ENCODE measurements at regions not wholly inside any gene's neighbourhood (a gene's known extent, or its start where the extent isn't known, plus 50 kb on each side); places are given as distances from the start of the nearest gene placed in this dataset.

GRCh38 chr14:86652526-86652925, 1122.6 kb downstream of the FLRT2 start:
- intact Hi-C loops (cut with micrococcal nuclease; ENCODE audit: unreplicated experiment) = no loop called here
- H3K9me3 ChIP-seq (ENCODE audit: insufficient read depth, low read depth) = no peaks in the 10 kb centered on the region
- no peaks in the 10 kb centered on the region for H4K20me1 ChIP-seq (ENCODE audit: insufficient read depth)
- H2AFZ ChIP-seq = no peak overlapping the region
- H3K4me2 ChIP-seq = no peak overlapping the region
- no peak overlapping the region for H3K4me3 ChIP-seq
- TF ChIP-seq EZH2 (IDR thresholded peaks at IDR 0.05; ENCODE audit: low read depth) = no peak
- no peaks in the 10 kb centered on the region for H3K79me2 ChIP-seq (ENCODE audit: low read depth)
- ChIA-PET CTCF (no interaction called here), POLR2A (ENCODE audit: unreplicated experiment) (interaction anchor here (0.6 kb wide), 1 partner anchor 113 kb away, joined by 7 read pairs; no protein-coding TSS in a partner anchor)
- H3K9me2 ChIP-seq (ENCODE audit: insufficient read depth) = no peaks in the 10 kb centered on the region
- no peaks in the 10 kb centered on the region for H3K27me3 ChIP-seq (ENCODE audit: insufficient read depth, low read depth)
- no peak for DNase-seq
- H3K36me3 ChIP-seq (ENCODE audit: low read depth) = no peaks in the 10 kb centered on the region
- no TSS peak for BruUV-seq (replicated peaks)
- H3K27ac ChIP-seq = no peak overlapping the region
- no peaks in the 10 kb centered on the region for H3K4me1 ChIP-seq (replicated peaks; ENCODE audit: insufficient read depth)
- no peaks in the 10 kb centered on the region for H3F3A ChIP-seq (ENCODE audit: insufficient read depth, low read depth)

GRCh38 chr14:86646696-86647690, 1117.0 kb downstream of the FLRT2 start:
- no peaks in the 10 kb centered on the region for H3K4me1 ChIP-seq (replicated peaks; ENCODE audit: insufficient read depth)
- H3K9me3 ChIP-seq (ENCODE audit: insufficient read depth, low read depth) = no peaks in the 10 kb centered on the region
- TF ChIP-seq, protein P1, sequence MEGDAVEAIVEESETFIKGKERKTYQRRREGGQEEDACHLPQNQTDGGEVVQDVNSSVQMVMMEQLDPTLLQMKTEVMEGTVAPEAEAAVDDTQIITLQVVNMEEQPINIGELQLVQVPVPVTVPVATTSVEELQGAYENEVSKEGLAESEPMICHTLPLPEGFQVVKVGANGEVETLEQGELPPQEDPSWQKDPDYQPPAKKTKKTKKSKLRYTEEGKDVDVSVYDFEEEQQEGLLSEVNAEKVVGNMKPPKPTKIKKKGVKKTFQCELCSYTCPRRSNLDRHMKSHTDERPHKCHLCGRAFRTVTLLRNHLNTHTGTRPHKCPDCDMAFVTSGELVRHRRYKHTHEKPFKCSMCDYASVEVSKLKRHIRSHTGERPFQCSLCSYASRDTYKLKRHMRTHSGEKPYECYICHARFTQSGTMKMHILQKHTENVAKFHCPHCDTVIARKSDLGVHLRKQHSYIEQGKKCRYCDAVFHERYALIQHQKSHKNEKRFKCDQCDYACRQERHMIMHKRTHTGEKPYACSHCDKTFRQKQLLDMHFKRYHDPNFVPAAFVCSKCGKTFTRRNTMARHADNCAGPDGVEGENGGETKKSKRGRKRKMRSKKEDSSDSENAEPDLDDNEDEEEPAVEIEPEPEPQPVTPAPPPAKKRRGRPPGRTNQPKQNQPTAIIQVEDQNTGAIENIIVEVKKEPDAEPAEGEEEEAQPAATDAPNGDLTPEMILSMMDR (conservative IDR thresholded peaks at IDR 0.05) = no peak; the same call in 1 of the 2 replicates
- TF ChIP-seq EZH2 (IDR thresholded peaks at IDR 0.05; ENCODE audit: low read depth) = no peak
- ChIA-PET CTCF (no interaction called here), POLR2A (ENCODE audit: unreplicated experiment) (no interaction called here)
- no peak overlapping the region for H3K27ac ChIP-seq
- H4K20me1 ChIP-seq (ENCODE audit: insufficient read depth) = no peaks in the 10 kb centered on the region
- H3K36me3 ChIP-seq (ENCODE audit: low read depth) = no peaks in the 10 kb centered on the region
- no peaks in the 10 kb centered on the region for H3F3A ChIP-seq (ENCODE audit: insufficient read depth, low read depth)
- intact Hi-C loops (cut with micrococcal nuclease; ENCODE audit: unreplicated experiment) = no loop called here
- H3K9me2 ChIP-seq (ENCODE audit: insufficient read depth) = no peaks in the 10 kb centered on the region
- H3K79me2 ChIP-seq (ENCODE audit: low read depth) = no peaks in the 10 kb centered on the region
- DNase-seq = no peak
- H2AFZ ChIP-seq = no peak overlapping the region
- H3K4me3 ChIP-seq = no peak overlapping the region
- H3K27me3 ChIP-seq (ENCODE audit: insufficient read depth, low read depth) = no peaks in the 10 kb centered on the region
- no TSS peak for BruUV-seq (replicated peaks)
- no peak overlapping the region for H3K4me2 ChIP-seq

GRCh38 chr14:86646125-86646524, 1116.2 kb downstream of the FLRT2 start:
- TF ChIP-seq, protein P1 (conservative IDR thresholded peaks at IDR 0.05) = no peak
- TF ChIP-seq EZH2 (IDR thresholded peaks at IDR 0.05; ENCODE audit: low read depth) = no peak
- intact Hi-C loops (cut with micrococcal nuclease; ENCODE audit: unreplicated experiment) = no loop called here
- Histone ChIP-seq H3K9me3 (ENCODE audit: insufficient read depth, low read depth) (no peaks in the 10 kb centered on the region), H3K79me2 (ENCODE audit: low read depth) (no peaks in the 10 kb centered on the region), H3K27me3 (ENCODE audit: insufficient read depth, low read depth) (no peaks in the 10 kb centered on the region), H3K9me2 (ENCODE audit: insufficient read depth) (no peaks in the 10 kb centered on the region), H4K20me1 (ENCODE audit: insufficient read depth) (no peaks in the 10 kb centered on the region), H3F3A (ENCODE audit: insufficient read depth, low read depth) (no peaks in the 10 kb centered on the region), H3K27ac (no peak overlapping the region), H3K4me2 (no peak overlapping the region), H3K36me3 (ENCODE audit: low read depth) (no peaks in the 10 kb centered on the region), H3K4me1 (replicated peaks; ENCODE audit: insufficient read depth) (no peaks in the 10 kb centered on the region), H3K4me3 (no peak overlapping the region), H2AFZ (no peak overlapping the region)
- no peak for DNase-seq
- ChIA-PET POLR2A (ENCODE audit: unreplicated experiment) (no interaction called here), CTCF (no interaction called here)
- no TSS peak for BruUV-seq (replicated peaks)

All from PC-9 (cell line).